BE2C (cell line): ENCODE measurements at regions not wholly inside any gene's neighbourhood (a gene's known extent, or its start where the extent isn't known, plus 50 kb on each side); places are given as distances from the start of the nearest gene placed in this dataset.

Experiments used
- DNase-seq: peaks from one replicate; pipeline ENCODE4 v3.0.0-alpha.2; 2020
- H3K27me3 ChIP-seq: fragments of 250-450 bp; sonication (Bioruptor Pico); 2 replicates; pipeline ENCODE4 v1.5.1; 2020; ENCODE audit warnings: mild to moderate bottlenecking
- H3K36me3 ChIP-seq: fragments of 250-450 bp; sonication (Bioruptor Pico); 2 replicates; pipeline ENCODE4 v1.5.1; 2020; ENCODE audit warnings: mild to moderate bottlenecking
- H3K4me1 ChIP-seq: fragments of 250-450 bp; sonication (Bioruptor Pico); 2 replicates; pipeline ENCODE4 v1.5.1; 2020
- H3K4me3 ChIP-seq: 2 replicates; pipeline ENCODE4 v1.5.1; 2011; ENCODE audit warnings: low read depth, low read length
- H3K9me3 ChIP-seq: fragments of 250-450 bp; sonication (Bioruptor Pico); 2 replicates; pipeline ENCODE4 v1.5.1; 2020
- TF ChIP-seq, protein P1 (sequence below): IDR thresholded peaks from 2 replicates; pipeline ENCODE4 v1.5.1; 2012; ENCODE audit warnings: mild to moderate bottlenecking, low read depth, low read length

DNA sequence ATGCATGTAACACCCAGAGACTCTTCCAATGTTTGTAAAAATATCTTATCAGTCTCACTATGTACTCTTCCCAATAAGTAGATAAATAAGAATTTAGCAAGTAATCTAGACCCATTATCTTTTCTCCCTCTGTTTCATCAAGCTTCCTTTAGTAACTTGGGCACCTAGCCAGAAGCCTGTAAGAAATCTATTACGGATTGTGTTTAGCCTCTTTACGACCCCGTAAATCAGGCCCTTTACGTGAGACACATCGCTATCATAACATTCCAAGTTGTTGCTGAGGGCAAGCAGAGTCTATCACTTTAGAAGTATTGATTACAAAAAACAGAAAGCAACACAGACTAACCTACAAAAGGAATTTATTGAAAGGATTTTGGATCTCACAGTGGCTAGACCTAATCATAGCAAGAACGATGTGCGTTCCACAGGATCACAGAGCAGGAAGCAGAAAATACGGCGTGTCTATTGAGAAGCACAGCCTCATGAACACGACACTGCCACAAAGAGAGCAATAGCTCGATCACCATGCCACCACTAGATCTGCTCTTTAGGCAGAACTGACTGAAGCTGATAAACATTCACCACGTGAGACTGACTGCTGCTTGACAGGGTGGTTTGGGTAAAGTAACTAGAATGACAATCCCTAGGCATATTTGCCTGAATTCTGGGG lies 922.1 kb downstream of the AMY1C start:
- Histone ChIP-seq H3K9me3 (no peaks in the 10 kb centered on the region), H3K36me3 (no peaks in the 10 kb centered on the region), H3K27me3 (no peaks in the 10 kb centered on the region), H3K4me3 (peak overlapping the region; percentile 6), H3K4me1 (peaks cover 8% of the 10 kb centered on the region)
- no peak for DNase-seq
- TF ChIP-seq, protein P1, sequence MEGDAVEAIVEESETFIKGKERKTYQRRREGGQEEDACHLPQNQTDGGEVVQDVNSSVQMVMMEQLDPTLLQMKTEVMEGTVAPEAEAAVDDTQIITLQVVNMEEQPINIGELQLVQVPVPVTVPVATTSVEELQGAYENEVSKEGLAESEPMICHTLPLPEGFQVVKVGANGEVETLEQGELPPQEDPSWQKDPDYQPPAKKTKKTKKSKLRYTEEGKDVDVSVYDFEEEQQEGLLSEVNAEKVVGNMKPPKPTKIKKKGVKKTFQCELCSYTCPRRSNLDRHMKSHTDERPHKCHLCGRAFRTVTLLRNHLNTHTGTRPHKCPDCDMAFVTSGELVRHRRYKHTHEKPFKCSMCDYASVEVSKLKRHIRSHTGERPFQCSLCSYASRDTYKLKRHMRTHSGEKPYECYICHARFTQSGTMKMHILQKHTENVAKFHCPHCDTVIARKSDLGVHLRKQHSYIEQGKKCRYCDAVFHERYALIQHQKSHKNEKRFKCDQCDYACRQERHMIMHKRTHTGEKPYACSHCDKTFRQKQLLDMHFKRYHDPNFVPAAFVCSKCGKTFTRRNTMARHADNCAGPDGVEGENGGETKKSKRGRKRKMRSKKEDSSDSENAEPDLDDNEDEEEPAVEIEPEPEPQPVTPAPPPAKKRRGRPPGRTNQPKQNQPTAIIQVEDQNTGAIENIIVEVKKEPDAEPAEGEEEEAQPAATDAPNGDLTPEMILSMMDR: no peak

DNA sequence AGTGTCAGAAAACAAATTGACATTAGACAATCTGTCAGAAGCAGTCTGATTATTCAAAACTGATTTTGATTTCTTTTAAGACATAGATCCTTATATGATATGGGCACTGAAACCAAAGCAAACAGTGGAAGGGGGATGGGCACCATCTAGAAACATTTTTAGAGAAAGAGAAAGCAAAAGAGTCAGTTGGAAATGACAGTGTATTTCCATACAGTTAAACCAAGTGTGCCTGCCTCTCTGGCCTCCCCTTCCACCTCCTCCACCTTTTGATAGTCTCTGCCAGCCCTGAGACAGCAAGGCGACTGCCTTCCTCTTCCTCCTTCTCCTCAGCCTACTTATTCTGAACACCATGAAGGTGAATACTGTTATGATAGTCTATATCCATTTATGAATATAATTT lies 949.7 kb downstream of the AMY1C start:
- Histone ChIP-seq H3K4me3 (no peak overlapping the region), H3K36me3 (no peaks in the 10 kb centered on the region), H3K27me3 (no peaks in the 10 kb centered on the region), H3K4me1 (no peaks in the 10 kb centered on the region), H3K9me3 (no peaks in the 10 kb centered on the region)
- TF ChIP-seq, protein P1: no peak
- no peak for DNase-seq

DNA sequence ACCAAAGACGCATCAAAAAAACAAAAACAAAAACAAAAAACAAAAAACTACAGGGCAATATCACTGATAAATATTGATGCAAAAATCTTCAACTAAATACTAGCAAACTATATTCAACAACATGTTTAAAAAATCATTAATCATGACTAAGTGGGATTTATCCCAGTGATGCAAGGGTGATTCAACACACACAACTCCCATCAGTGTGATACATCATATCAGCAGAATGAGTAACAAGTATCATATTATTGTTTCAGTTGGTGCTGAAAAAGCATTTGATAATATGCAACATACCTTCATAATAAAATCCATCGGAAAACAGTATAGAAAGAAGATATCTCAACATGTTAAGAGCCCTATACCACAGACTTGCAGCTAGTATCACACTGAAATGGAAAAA lies 953.0 kb downstream of the AMY1C start:
- H3K27me3 ChIP-seq: no peaks in the 10 kb centered on the region
- DNase-seq: no peak
- H3K36me3 ChIP-seq: no peaks in the 10 kb centered on the region
- H3K4me3 ChIP-seq: no peak overlapping the region
- TF ChIP-seq, protein P1: no peak
- H3K4me1 ChIP-seq: no peaks in the 10 kb centered on the region
- H3K9me3 ChIP-seq: no peaks in the 10 kb centered on the region

DNA sequence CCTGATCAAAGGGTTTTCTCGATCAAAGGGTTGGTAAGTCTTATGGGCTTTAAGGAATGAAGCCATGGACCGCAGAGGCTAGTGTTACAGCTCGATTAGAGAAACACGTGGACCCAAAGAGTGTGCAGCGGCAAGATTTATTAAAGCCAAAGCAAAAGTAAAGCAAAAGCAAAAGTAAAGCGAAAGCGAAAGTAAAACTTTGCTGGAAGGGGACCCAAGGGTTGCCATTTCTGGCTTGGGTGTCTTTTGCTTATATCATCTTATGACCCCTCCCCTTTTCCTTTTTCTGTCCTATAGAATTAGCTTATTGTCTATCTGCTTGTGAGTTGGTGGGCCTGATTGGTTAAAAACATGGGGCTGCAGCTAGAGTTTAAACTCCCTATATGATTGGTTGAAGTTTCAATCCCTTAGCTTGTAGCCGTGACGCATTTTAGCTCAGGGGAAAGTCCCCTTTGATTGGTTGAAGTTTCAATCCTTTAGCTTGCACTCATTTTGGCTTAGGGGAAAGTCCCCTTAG lies 957.0 kb downstream of the AMY1C start:
- H3K9me3 ChIP-seq: no peaks in the 10 kb centered on the region
- H3K4me3 ChIP-seq: no peak overlapping the region
- TF ChIP-seq, protein P1: no peak

DNA sequence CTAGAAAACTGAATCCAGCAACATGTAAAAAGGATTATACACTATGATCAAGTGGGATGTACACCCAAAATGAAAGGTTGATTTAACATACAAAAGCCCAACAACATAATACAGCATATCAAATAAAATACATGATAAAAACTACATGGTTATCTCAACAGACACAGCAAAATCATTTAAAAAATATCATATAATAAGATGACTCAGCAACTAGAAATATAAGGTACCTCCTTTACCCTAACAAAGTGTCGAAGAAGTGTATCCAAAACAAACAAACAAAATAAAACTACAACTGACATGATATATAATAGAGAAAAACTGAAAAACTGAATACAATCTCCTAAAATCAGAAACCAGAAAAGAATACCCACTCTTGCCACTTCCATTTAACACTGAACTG lies 969.1 kb downstream of the AMY1C start:
- H3K36me3 ChIP-seq: no peaks in the 10 kb centered on the region
- H3K9me3 ChIP-seq: no peaks in the 10 kb centered on the region
- DNase-seq: no peak
- H3K4me3 ChIP-seq: no peak overlapping the region
- no peaks in the 10 kb centered on the region for H3K4me1 ChIP-seq
- H3K27me3 ChIP-seq: no peaks in the 10 kb centered on the region
- TF ChIP-seq, protein P1: no peak

More for the DNA sequence above, 957.0 kb downstream of the AMY1C start:
- Histone ChIP-seq H3K36me3 (no peaks in the 10 kb centered on the region), H3K4me1 (no peaks in the 10 kb centered on the region), H3K27me3 (no peaks in the 10 kb centered on the region)
- no peak for DNase-seq

DNA sequence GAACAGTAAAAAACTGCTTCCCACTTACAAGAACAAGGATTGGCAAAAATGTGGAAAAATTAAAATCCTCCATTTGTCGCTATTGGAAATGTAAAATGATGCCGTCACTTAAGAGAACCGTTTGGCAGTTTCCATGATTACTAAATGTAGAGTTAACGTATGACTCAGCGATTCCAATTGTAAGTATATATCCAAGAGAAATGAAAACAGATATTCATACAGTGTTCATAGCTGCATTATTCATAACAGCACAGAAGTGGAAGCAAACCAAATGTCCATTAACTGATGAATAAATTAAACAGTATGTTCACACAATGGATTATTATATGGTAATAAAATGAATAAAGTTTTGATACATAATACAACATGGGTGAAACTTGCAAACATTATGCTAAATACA lies 971.0 kb downstream of the AMY1C start:
- H3K4me3 ChIP-seq: no peak overlapping the region
- no peaks in the 10 kb centered on the region for H3K27me3 ChIP-seq
- no peaks in the 10 kb centered on the region for H3K36me3 ChIP-seq
- no peaks in the 10 kb centered on the region for H3K9me3 ChIP-seq
- no peak for DNase-seq
- TF ChIP-seq, protein P1: no peak
- no peaks in the 10 kb centered on the region for H3K4me1 ChIP-seq
